ENCODE measurements at regions not wholly inside any gene's neighbourhood (a gene's known extent, or its start where the extent isn't known, plus 50 kb on each side); places are given as distances from the start of the nearest gene placed in this dataset.
A peak's percentile ranks its signal among the peaks of the same experiment; 100 is the strongest.

- Histone ChIP-seq H3K27ac (ENCODE audit: low read length) (no peak overlapping the region), H3K4me1 (ENCODE audit: control insufficient read depth, insufficient read depth, low read length) (no peaks in the 10 kb centered on the region), H3K36me3 (ENCODE audit: control insufficient read depth, insufficient read depth, low read length) (no peaks in the 10 kb centered on the region), H3K9me3 (ENCODE audit: control insufficient read depth, low read depth, low read length) (no peaks in the 10 kb centered on the region), H3K27me3 (ENCODE audit: control insufficient read depth, insufficient read depth, low read length) (no peaks in the 10 kb centered on the region), H3K4me3 (ENCODE audit: low read length) (no peak overlapping the region)
- no peak for DNase-seq
Observed at GRCh38 chr9:78892769-78893168, 595.8 kb downstream of the PSAT1 start.

- 86% methylated on average over 1 of the region's 2 CpGs for WGBS (ENCODE audit: insufficient coverage, low lambda C conversion rate)
- Histone ChIP-seq H3K9me3 (ENCODE audit: control insufficient read depth, low read depth, low read length) (no peaks in the 10 kb centered on the region), H3K36me3 (ENCODE audit: control insufficient read depth, insufficient read depth, low read length) (no peaks in the 10 kb centered on the region), H3K4me1 (ENCODE audit: control insufficient read depth, insufficient read depth, low read length) (no peaks in the 10 kb centered on the region), H3K27me3 (ENCODE audit: control insufficient read depth, insufficient read depth, low read length) (no peaks in the 10 kb centered on the region), H3K4me3 (ENCODE audit: low read length) (no peak overlapping the region), H3K27ac (ENCODE audit: low read length) (no peak overlapping the region)
- DNase-seq: peak in 1 of 2 donors; percentile 4
Observed at GRCh38 chr9:78893774-78894401, 597.0 kb downstream of the PSAT1 start.

DNA sequence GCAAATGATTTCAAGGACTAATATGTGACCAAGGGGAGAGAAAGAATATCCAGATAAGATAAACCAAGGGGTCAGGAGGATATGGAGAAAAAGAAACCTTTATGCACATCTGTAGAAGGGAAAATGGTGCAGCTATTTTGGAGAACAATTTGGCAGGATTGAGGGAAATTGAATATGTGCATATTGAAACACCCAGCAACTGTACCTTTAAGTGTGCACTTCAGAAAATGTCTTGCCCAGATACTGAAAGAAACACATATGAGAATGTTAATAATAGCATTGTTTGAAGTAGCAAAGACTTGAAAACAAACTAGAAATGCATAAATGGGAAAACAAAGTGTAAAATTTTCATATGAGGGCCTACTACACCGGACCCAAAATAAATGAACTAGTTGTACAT lies 599.6 kb downstream of the PSAT1 start:
- H3K36me3 ChIP-seq (ENCODE audit: control insufficient read depth, insufficient read depth, low read length): no peaks in the 10 kb centered on the region
- 100% methylated on average over 1 of the region's 1 CpG for WGBS (ENCODE audit: insufficient coverage, low lambda C conversion rate)

GRCh38 chr9:78898234-78898633 lies 601.3 kb downstream of the PSAT1 start:
- Histone ChIP-seq H3K36me3 (ENCODE audit: control insufficient read depth, insufficient read depth, low read length) (no peaks in the 10 kb centered on the region), H3K4me3 (ENCODE audit: low read length) (no peak overlapping the region), H3K9me3 (ENCODE audit: control insufficient read depth, low read depth, low read length) (no peaks in the 10 kb centered on the region), H3K27me3 (ENCODE audit: control insufficient read depth, insufficient read depth, low read length) (no peaks in the 10 kb centered on the region), H3K27ac (ENCODE audit: low read length) (no peak overlapping the region), H3K4me1 (ENCODE audit: control insufficient read depth, insufficient read depth, low read length) (no peaks in the 10 kb centered on the region)
- no peak for DNase-seq
- WGBS (ENCODE audit: insufficient coverage, low lambda C conversion rate): no CpG with 5 or more reads among the region's 1 CpG

More for the DNA sequence above, 599.6 kb downstream of the PSAT1 start:
- H3K9me3 ChIP-seq (ENCODE audit: control insufficient read depth, low read depth, low read length): no peaks in the 10 kb centered on the region
- H3K4me3 ChIP-seq (ENCODE audit: low read length): no peak overlapping the region
- no peak for DNase-seq
- H3K27ac ChIP-seq (ENCODE audit: low read length): no peak overlapping the region
- H3K27me3 ChIP-seq (ENCODE audit: control insufficient read depth, insufficient read depth, low read length): no peaks in the 10 kb centered on the region
- no peaks in the 10 kb centered on the region for H3K4me1 ChIP-seq (ENCODE audit: control insufficient read depth, insufficient read depth, low read length)

DNA sequence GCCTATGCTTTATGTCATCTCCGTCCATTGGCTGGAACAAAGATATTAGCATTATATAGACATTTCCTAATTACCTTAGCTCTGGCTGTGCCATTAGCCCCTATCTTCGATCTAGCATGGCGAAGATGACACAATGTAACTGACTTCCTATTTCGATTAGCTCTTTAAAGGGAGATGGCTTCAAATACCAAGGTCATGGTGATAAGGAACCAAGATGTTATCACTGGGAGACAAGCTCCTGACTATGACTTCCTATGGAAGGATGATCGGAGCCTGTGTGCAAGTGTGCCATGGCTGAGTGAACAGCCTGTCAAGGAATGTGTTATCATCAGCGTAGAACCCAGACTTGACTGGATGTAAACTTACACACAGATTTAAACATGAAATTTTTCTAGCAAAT lies 602.1 kb downstream of the PSAT1 start:
- H3K27ac ChIP-seq (ENCODE audit: low read length): no peak overlapping the region
- DNase-seq: no peak
- no peaks in the 10 kb centered on the region for H3K9me3 ChIP-seq (ENCODE audit: control insufficient read depth, low read depth, low read length)
- no peaks in the 10 kb centered on the region for H3K4me1 ChIP-seq (ENCODE audit: control insufficient read depth, insufficient read depth, low read length)
- no peaks in the 10 kb centered on the region for H3K36me3 ChIP-seq (ENCODE audit: control insufficient read depth, insufficient read depth, low read length)
- no CpG with 5 or more reads among the region's 6 CpGs for WGBS (ENCODE audit: insufficient coverage, low lambda C conversion rate)
- H3K27me3 ChIP-seq (ENCODE audit: control insufficient read depth, insufficient read depth, low read length): no peaks in the 10 kb centered on the region
- H3K4me3 ChIP-seq (ENCODE audit: low read length): no peak overlapping the region

GRCh38 chr9:78900500-78900899 lies 603.6 kb downstream of the PSAT1 start:
- DNase-seq: no peak
- Histone ChIP-seq H3K4me1 (ENCODE audit: control insufficient read depth, insufficient read depth, low read length) (no peaks in the 10 kb centered on the region), H3K4me3 (ENCODE audit: low read length) (no peak overlapping the region), H3K36me3 (ENCODE audit: control insufficient read depth, insufficient read depth, low read length) (no peaks in the 10 kb centered on the region), H3K9me3 (ENCODE audit: control insufficient read depth, low read depth, low read length) (no peaks in the 10 kb centered on the region), H3K27ac (ENCODE audit: low read length) (no peak overlapping the region), H3K27me3 (ENCODE audit: control insufficient read depth, insufficient read depth, low read length) (no peaks in the 10 kb centered on the region)
- 100% methylated on average over 1 of the region's 1 CpG for WGBS (ENCODE audit: insufficient coverage, low lambda C conversion rate)

DNA sequence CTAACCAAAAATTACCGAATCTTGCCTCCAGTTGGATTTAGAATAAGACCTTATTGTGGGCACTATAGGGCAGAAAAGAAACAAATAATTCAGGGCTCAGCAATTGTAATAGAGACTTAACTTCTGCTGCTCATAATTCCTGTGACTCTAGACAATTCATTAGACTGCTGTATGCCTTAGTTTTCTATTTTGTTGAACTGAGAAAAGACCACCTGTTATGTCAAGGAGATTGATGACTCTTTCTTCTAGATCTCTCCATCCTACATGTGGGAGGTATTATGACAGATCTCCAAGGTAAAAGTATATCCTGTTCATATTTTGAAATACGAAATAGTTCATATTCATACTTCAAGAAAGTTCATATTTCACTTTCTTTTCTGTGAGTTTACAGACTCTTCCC lies 605.1 kb downstream of the PSAT1 start:
- no peak for DNase-seq
- Histone ChIP-seq H3K27ac (ENCODE audit: low read length) (no peak overlapping the region), H3K4me3 (ENCODE audit: low read length) (no peak overlapping the region), H3K36me3 (ENCODE audit: control insufficient read depth, insufficient read depth, low read length) (no peaks in the 10 kb centered on the region), H3K4me1 (ENCODE audit: control insufficient read depth, insufficient read depth, low read length) (no peaks in the 10 kb centered on the region), H3K9me3 (ENCODE audit: control insufficient read depth, low read depth, low read length) (no peaks in the 10 kb centered on the region), H3K27me3 (ENCODE audit: control insufficient read depth, insufficient read depth, low read length) (no peaks in the 10 kb centered on the region)
- WGBS (ENCODE audit: insufficient coverage, low lambda C conversion rate): 86% methylated on average over 1 of the region's 2 CpGs

DNA sequence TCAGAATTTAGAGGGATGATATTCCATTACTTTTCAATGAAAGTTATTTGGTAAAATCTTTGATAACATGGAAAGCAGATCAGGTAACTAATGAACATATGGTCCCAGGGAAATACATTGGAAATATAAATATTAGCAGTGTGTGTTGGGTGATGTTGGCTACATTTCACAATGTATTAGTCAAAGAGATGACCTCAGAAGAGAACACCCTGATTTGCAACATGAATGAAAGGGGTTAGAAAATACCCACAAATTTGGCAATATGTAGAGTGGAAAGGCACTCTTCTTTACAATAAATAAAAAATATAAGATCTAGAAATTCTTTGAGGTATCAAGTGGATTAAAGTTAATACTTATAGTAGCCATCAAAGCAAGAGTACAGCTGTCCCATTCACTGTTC lies 606.7 kb downstream of the PSAT1 start:
- Histone ChIP-seq H3K27ac (ENCODE audit: low read length) (no peak overlapping the region), H3K36me3 (ENCODE audit: control insufficient read depth, insufficient read depth, low read length) (no peaks in the 10 kb centered on the region), H3K27me3 (ENCODE audit: control insufficient read depth, insufficient read depth, low read length) (no peaks in the 10 kb centered on the region), H3K4me1 (ENCODE audit: control insufficient read depth, insufficient read depth, low read length) (no peaks in the 10 kb centered on the region), H3K9me3 (ENCODE audit: control insufficient read depth, low read depth, low read length) (no peaks in the 10 kb centered on the region), H3K4me3 (ENCODE audit: low read length) (no peak overlapping the region)
- DNase-seq: no peak

GRCh38 chr9:78904686-78905085 lies 607.8 kb downstream of the PSAT1 start:
- H3K4me1 ChIP-seq (ENCODE audit: control insufficient read depth, insufficient read depth, low read length): no peaks in the 10 kb centered on the region
- H3K4me3 ChIP-seq (ENCODE audit: low read length): no peak overlapping the region
- H3K27ac ChIP-seq (ENCODE audit: low read length): no peak overlapping the region
- H3K9me3 ChIP-seq (ENCODE audit: control insufficient read depth, low read depth, low read length): no peaks in the 10 kb centered on the region
- no peaks in the 10 kb centered on the region for H3K27me3 ChIP-seq (ENCODE audit: control insufficient read depth, insufficient read depth, low read length)
- H3K36me3 ChIP-seq (ENCODE audit: control insufficient read depth, insufficient read depth, low read length): no peaks in the 10 kb centered on the region
- DNase-seq: no peak

GRCh38 chr9:78905387-78905786 lies 608.5 kb downstream of the PSAT1 start:
- WGBS (ENCODE audit: insufficient coverage, low lambda C conversion rate): no CpG with 5 or more reads among the region's 1 CpG
- Histone ChIP-seq H3K4me1 (ENCODE audit: control insufficient read depth, insufficient read depth, low read length) (no peaks in the 10 kb centered on the region), H3K9me3 (ENCODE audit: control insufficient read depth, low read depth, low read length) (no peaks in the 10 kb centered on the region), H3K27ac (ENCODE audit: low read length) (no peak overlapping the region), H3K36me3 (ENCODE audit: control insufficient read depth, insufficient read depth, low read length) (no peaks in the 10 kb centered on the region), H3K27me3 (ENCODE audit: control insufficient read depth, insufficient read depth, low read length) (no peaks in the 10 kb centered on the region), H3K4me3 (ENCODE audit: low read length) (no peak overlapping the region)
- DNase-seq: no peak

GRCh38 chr9:78905986-78906755 lies 609.2 kb downstream of the PSAT1 start:
- 50% methylated on average over 2 of the region's 5 CpGs for WGBS (ENCODE audit: insufficient coverage, low lambda C conversion rate)

More at GRCh38 chr9:78905986-78906755, 609.2 kb downstream of the PSAT1 start:
- Histone ChIP-seq H3K36me3 (ENCODE audit: control insufficient read depth, insufficient read depth, low read length) (no peaks in the 10 kb centered on the region), H3K27me3 (ENCODE audit: control insufficient read depth, insufficient read depth, low read length) (no peaks in the 10 kb centered on the region), H3K9me3 (ENCODE audit: control insufficient read depth, low read depth, low read length) (no peaks in the 10 kb centered on the region), H3K4me3 (ENCODE audit: low read length) (no peak overlapping the region), H3K4me1 (ENCODE audit: control insufficient read depth, insufficient read depth, low read length) (no peaks in the 10 kb centered on the region), H3K27ac (ENCODE audit: low read length) (no peak overlapping the region)
- DNase-seq: no peak

Measured in large intestine (tissue), 3 donors.